ENCODE measurements at regions not wholly inside any gene's neighbourhood (a gene's known extent, or its start where the extent isn't known, plus 50 kb on each side); places are given as distances from the start of the nearest gene placed in this dataset.

- Histone ChIP-seq H3K4me2 (ENCODE audit: low read length) (no peak overlapping the region), H3K4me3 (ENCODE audit: low read depth, low read length) (no peak overlapping the region), H3K79me2 (no peaks in the 10 kb centered on the region), H3K36me3 (ENCODE audit: control insufficient read depth, insufficient read depth, low read length) (no peaks in the 10 kb centered on the region), H3K9ac (no peak overlapping the region), H3K9me3 (ENCODE audit: control insufficient read depth, low read length) (no peaks in the 10 kb centered on the region), H3K27me3 (ENCODE audit: control insufficient read depth, insufficient read depth, low read length) (no peaks in the 10 kb centered on the region), H3K27ac (no peak overlapping the region), H3K4me1 (no peaks in the 10 kb centered on the region), H2AFZ (no peak overlapping the region)
- TF ChIP-seq, protein P1, sequence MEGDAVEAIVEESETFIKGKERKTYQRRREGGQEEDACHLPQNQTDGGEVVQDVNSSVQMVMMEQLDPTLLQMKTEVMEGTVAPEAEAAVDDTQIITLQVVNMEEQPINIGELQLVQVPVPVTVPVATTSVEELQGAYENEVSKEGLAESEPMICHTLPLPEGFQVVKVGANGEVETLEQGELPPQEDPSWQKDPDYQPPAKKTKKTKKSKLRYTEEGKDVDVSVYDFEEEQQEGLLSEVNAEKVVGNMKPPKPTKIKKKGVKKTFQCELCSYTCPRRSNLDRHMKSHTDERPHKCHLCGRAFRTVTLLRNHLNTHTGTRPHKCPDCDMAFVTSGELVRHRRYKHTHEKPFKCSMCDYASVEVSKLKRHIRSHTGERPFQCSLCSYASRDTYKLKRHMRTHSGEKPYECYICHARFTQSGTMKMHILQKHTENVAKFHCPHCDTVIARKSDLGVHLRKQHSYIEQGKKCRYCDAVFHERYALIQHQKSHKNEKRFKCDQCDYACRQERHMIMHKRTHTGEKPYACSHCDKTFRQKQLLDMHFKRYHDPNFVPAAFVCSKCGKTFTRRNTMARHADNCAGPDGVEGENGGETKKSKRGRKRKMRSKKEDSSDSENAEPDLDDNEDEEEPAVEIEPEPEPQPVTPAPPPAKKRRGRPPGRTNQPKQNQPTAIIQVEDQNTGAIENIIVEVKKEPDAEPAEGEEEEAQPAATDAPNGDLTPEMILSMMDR (IDR thresholded peaks at IDR 0.05) = no peak
Measured at GRCh38 chr16:49918257-49918656, 62.3 kb upstream of the ZNF423 start.

DNA sequence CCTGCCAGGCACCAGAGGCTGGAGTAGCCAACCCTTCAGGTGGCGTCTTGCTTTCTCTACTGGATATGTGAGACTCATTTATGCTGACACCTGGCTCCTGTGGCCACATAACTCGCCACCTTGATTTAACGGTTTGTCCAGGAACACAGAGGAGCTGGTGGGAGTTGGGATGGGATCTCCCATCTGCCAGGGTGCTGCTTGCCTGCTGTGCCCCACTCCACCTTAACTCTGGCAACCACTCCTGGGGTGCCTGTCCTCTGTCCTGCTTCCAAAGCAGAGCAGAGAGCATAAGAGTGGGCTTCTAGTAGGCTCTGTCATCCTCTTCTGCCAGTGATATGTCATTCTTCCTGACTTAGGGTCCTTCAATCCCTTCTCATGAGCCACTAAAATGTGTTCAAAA, 63.4 kb upstream of the ZNF423 start:
- Histone ChIP-seq H3K9me3 (ENCODE audit: control insufficient read depth, low read length) (no peaks in the 10 kb centered on the region), H3K79me2 (no peaks in the 10 kb centered on the region), H3K4me1 (no peaks in the 10 kb centered on the region), H3K4me2 (ENCODE audit: low read length) (no peak overlapping the region), H3K27ac (no peak overlapping the region), H3K9ac (no peak overlapping the region), H3K36me3 (ENCODE audit: control insufficient read depth, insufficient read depth, low read length) (no peaks in the 10 kb centered on the region), H3K4me3 (ENCODE audit: low read depth, low read length) (no peak overlapping the region), H3K27me3 (ENCODE audit: control insufficient read depth, insufficient read depth, low read length) (no peaks in the 10 kb centered on the region), H2AFZ (no peak overlapping the region)
- TF ChIP-seq, protein P1 (IDR thresholded peaks at IDR 0.05) = no peak

GRCh38 chr16:49920397-49920796, 64.5 kb upstream of the ZNF423 start:
- Histone ChIP-seq H3K36me3 (ENCODE audit: control insufficient read depth, insufficient read depth, low read length) (no peaks in the 10 kb centered on the region), H3K79me2 (no peaks in the 10 kb centered on the region), H3K9me3 (ENCODE audit: control insufficient read depth, low read length) (no peaks in the 10 kb centered on the region), H3K27me3 (ENCODE audit: control insufficient read depth, insufficient read depth, low read length) (no peaks in the 10 kb centered on the region), H3K9ac (no peak overlapping the region), H3K4me2 (ENCODE audit: low read length) (no peak overlapping the region), H2AFZ (no peak overlapping the region), H3K4me1 (no peaks in the 10 kb centered on the region), H3K27ac (no peak overlapping the region), H3K4me3 (ENCODE audit: low read depth, low read length) (no peak overlapping the region)
- TF ChIP-seq, protein P1 (IDR thresholded peaks at IDR 0.05) = no peak

GRCh38 chr16:49921106-49921505, 65.2 kb upstream of the ZNF423 start:
- no peaks in the 10 kb centered on the region for H3K4me1 ChIP-seq
- H3K4me2 ChIP-seq (ENCODE audit: low read length) = no peak overlapping the region
- TF ChIP-seq, protein P1 (IDR thresholded peaks at IDR 0.05) = no peak
- no peaks in the 10 kb centered on the region for H3K9me3 ChIP-seq (ENCODE audit: control insufficient read depth, low read length)
- H2AFZ ChIP-seq = no peak overlapping the region
- no peak overlapping the region for H3K27ac ChIP-seq
- H3K79me2 ChIP-seq = no peaks in the 10 kb centered on the region
- H3K4me3 ChIP-seq (ENCODE audit: low read depth, low read length) = no peak overlapping the region
- H3K36me3 ChIP-seq (ENCODE audit: control insufficient read depth, insufficient read depth, low read length) = no peaks in the 10 kb centered on the region
- H3K27me3 ChIP-seq (ENCODE audit: control insufficient read depth, insufficient read depth, low read length) = no peaks in the 10 kb centered on the region
- no peak overlapping the region for H3K9ac ChIP-seq

- no peak overlapping the region for H3K4me3 ChIP-seq (ENCODE audit: low read depth, low read length)
- TF ChIP-seq, protein P1 (IDR thresholded peaks at IDR 0.05) = peak; percentile 74
- no peak overlapping the region for H3K27ac ChIP-seq
- H3K9ac ChIP-seq = no peak overlapping the region
- H3K79me2 ChIP-seq = no peaks in the 10 kb centered on the region
- H3K27me3 ChIP-seq (ENCODE audit: control insufficient read depth, insufficient read depth, low read length) = no peaks in the 10 kb centered on the region
- H2AFZ ChIP-seq = peak overlapping the region; percentile 29
- H3K4me1 ChIP-seq = no peaks in the 10 kb centered on the region
- no peak overlapping the region for H3K4me2 ChIP-seq (ENCODE audit: low read length)
- no peaks in the 10 kb centered on the region for H3K36me3 ChIP-seq (ENCODE audit: control insufficient read depth, insufficient read depth, low read length)
- no peaks in the 10 kb centered on the region for H3K9me3 ChIP-seq (ENCODE audit: control insufficient read depth, low read length)
Measured at GRCh38 chr16:49921791-49922456, 66.0 kb upstream of the ZNF423 start.

All from parathyroid adenoma (tissue), 2 donors.